NCI-H2107 treated with DMSO at 0.1 percent for 48 hours (cell line): ENCODE measurements at regions not wholly inside any gene's neighbourhood (a gene's known extent, or its start where the extent isn't known, plus 50 kb on each side); places are given as distances from the start of the nearest gene placed in this dataset.

ENCODE experiments used
- DNase-seq: peaks from one replicate; lab custom pipeline; 2025; ENCODE audit not compliant: unreplicated experiment; lab: John Stamatoyannopoulos, UW

- DNase-seq = no peak
Observed at GRCh38 chr13:72039126-72039525, 172.1 kb upstream of the DACH1 start.

- DNase-seq = no peak
Observed at GRCh38 chr13:72029981-72030380, 163.0 kb upstream of the DACH1 start.

- DNase-seq = no peak
Observed at GRCh38 chr13:72025836-72026235, 158.8 kb upstream of the DACH1 start.

- DNase-seq = no peak
Observed at GRCh38 chr13:72023895-72024294, 156.9 kb upstream of the DACH1 start.

- no peak for DNase-seq
Observed at GRCh38 chr13:72005455-72005854, 138.5 kb upstream of the DACH1 start.

- DNase-seq = no peak
Observed at GRCh38 chr13:72004784-72005374, 137.9 kb upstream of the DACH1 start.

- no peak for DNase-seq
Observed at GRCh38 chr13:72004246-72004645, 137.2 kb upstream of the DACH1 start.

GRCh38 chr13:71998223-71998622 is 131.2 kb upstream of the DACH1 start:
- DNase-seq = no peak

GRCh38 chr13:71979616-71980015 is 112.6 kb upstream of the DACH1 start:
- DNase-seq = peak; percentile 30

- no peak for DNase-seq
Observed at GRCh38 chr13:71977028-71977427, 110.0 kb upstream of the DACH1 start.

GRCh38 chr13:71967990-71968389 is 101.0 kb upstream of the DACH1 start:
- DNase-seq = no peak

GRCh38 chr13:71964491-71965100 is 97.6 kb upstream of the DACH1 start:
- DNase-seq = peak; percentile 5

- DNase-seq = no peak
Observed at GRCh38 chr13:71962735-71963134, 95.7 kb upstream of the DACH1 start.

GRCh38 chr13:71962126-71962525 is 95.1 kb upstream of the DACH1 start:
- DNase-seq = no peak

GRCh38 chr13:71949441-71949840 is 82.4 kb upstream of the DACH1 start:
- DNase-seq = no peak

- DNase-seq = peak; percentile 42
Observed at GRCh38 chr13:71939186-71939585, 72.2 kb upstream of the DACH1 start.

- DNase-seq = no peak
Observed at GRCh38 chr13:71935166-71935840, 68.3 kb upstream of the DACH1 start.

- no peak for DNase-seq
Observed at GRCh38 chr13:71924931-71925330, 57.9 kb upstream of the DACH1 start.

GRCh38 chr13:71922194-71922593 is 55.2 kb upstream of the DACH1 start:
- DNase-seq = no peak
